Thyroid gland (tissue), 4 donors: ENCODE measurements at regions not wholly inside any gene's neighbourhood (a gene's known extent, or its start where the extent isn't known, plus 50 kb on each side); places are given as distances from the start of the nearest gene placed in this dataset.

ENCODE experiments used
- DNase-seq, 2 donors: peaks; one replicate each; pipeline ENCODE4 v3.0.0-alpha.2; 2019
- H3K27ac ChIP-seq, 3 donors: fragments of 200-600 bp; sonication (generic); 1 replicate in 2 of 3; 2 replicates in 1 of 3; pipeline ENCODE4 v1.5.1; 2016 to 2019; ENCODE audit warnings: mild to moderate bottlenecking in 1 of 3, moderate library complexity in 1 of 3
- H3K27me3 ChIP-seq: fragments of 200-600 bp; sonication (generic); one replicate; pipeline ENCODE4 v1.5.1; 2019
- H3K36me3 ChIP-seq, 2 donors: fragments of 200-600 bp; sonication (generic); one replicate each; pipeline ENCODE4 v1.5.1; 2016 to 2019
- H3K4me1 ChIP-seq, 2 donors: fragments of 200-600 bp; sonication (generic); one replicate each; pipeline ENCODE4 v1.5.1; 2017 to 2019
- H3K4me3 ChIP-seq, 3 donors: fragments of 200-600 bp; sonication (generic); replicated peaks in 1 of 3; 1 replicate in 2 of 3; 2 replicates in 1 of 3; pipeline ENCODE4 v1.5.1; 2016; ENCODE audit warnings: mild to moderate bottlenecking in 1 of 3
- H3K9me3 ChIP-seq: fragments of 200-600 bp; sonication (generic); one replicate; pipeline ENCODE4 v1.5.1; 2017
- CTCF ChIP-seq, 6 experiments: fragments of 200-600 bp in 3 of 6; fragments of 450-650 bp in 3 of 6; sonication (generic) in 3 of 6; IDR thresholded peaks; one replicate each; pipeline ENCODE4 v1.5.1; 2016 to 2019; ENCODE audit warnings: antibody characterized with exemption in 6 of 6, mild to moderate bottlenecking in 2 of 6, inconsistent platforms in 1 of 6, moderate library complexity in 1 of 6
- POLR2A ChIP-seq, 2 donors: fragments of 450-650 bp; IDR thresholded peaks; one replicate each; pipeline ENCODE4 v1.6.1; 2017; ENCODE audit warnings: antibody characterized with exemption in 2 of 2, mild to moderate bottlenecking in 2 of 2, moderate library complexity in 1 of 2
- WGBS, 2 donors: methylation state at CpG; one replicate each; pipeline ENCODE4 v1.1.5; 2017; 5-methylcytosine and 5-hydroxymethylcytosine counted together
- intact Hi-C: fragments of 100-400 bp; cut with DNase I; formaldehyde crosslinking; loops from one replicate; pipeline ENCODE4 v1.15.1; 2023

DNA sequence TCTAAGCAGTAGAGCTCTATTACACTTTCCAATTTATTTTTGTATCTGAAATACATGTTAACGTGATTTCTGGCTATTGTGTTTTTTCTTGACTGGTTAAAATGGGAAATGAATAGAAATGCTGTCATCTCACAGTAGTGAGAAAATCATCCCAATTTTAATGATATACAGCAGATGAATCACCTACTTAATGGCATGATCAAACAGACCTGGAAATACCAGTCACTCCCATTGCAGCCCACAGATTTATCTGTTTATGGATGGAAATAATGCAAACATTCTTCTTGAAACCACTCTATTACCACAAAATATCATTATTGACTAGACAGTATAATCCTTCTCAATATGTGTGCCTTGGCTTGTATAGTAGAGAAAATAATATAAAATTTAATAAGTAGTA, 497.8 kb upstream of the ADAMTS5 start:
- Histone ChIP-seq H3K36me3 (no peaks in the 10 kb centered on the region), H3K4me3 (no peak overlapping the region), H3K4me1 (no peaks in the 10 kb centered on the region), H3K9me3 (no peaks in the 10 kb centered on the region), H3K27me3 (no peaks in the 10 kb centered on the region), H3K27ac (no peak overlapping the region)
- intact Hi-C loops = no loop called here
- no peak for DNase-seq
- TF ChIP-seq POLR2A (IDR thresholded peaks at IDR 0.05) = no peak
- no peak for TF ChIP-seq CTCF (IDR thresholded peaks at IDR 0.05)
- WGBS, 2 donors = 95 to 97% methylated on average over 1 of the region's 1 CpG

- no peaks in the 10 kb centered on the region for H3K9me3 ChIP-seq
- no peak for DNase-seq
- no peak overlapping the region for H3K4me3 ChIP-seq
- H3K27ac ChIP-seq = no peak overlapping the region
- 79 to 86% methylated on average over 2 of the region's 2 CpGs for WGBS, 2 donors
- H3K27me3 ChIP-seq = no peaks in the 10 kb centered on the region
- TF ChIP-seq POLR2A (IDR thresholded peaks at IDR 0.05) = no peak
- no peak for TF ChIP-seq CTCF (IDR thresholded peaks at IDR 0.05)
- intact Hi-C loops = no loop called here
- H3K4me1 ChIP-seq = no peaks in the 10 kb centered on the region
- no peaks in the 10 kb centered on the region for H3K36me3 ChIP-seq
Measured at GRCh38 chr21:27462726-27463125, 495.8 kb upstream of the ADAMTS5 start.

DNA sequence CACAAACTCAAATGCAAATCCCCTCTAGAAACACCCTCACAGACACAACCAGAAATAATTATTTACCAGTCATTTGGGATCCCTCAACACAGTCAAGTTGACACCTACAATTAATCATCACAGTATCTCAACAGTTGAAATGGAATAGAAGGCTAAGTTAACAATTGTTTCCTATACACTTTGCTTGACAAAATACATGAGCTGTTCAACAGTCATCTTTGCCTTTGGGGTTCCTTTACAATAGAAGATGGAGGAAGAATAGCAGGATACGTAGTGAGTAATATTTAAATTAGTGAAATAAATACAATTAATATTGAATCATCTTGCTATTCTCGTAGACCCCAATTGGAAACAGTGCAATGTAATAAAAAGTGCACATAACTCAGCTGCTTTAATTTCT, 487.3 kb upstream of the ADAMTS5 start:
- DNase-seq = no peak
- intact Hi-C loops = no loop called here
- Histone ChIP-seq H3K9me3 (no peaks in the 10 kb centered on the region), H3K4me1 (peaks cover 3 to 8% of the 10 kb centered on the region in 2 donors), H3K27me3 (no peaks in the 10 kb centered on the region), H3K36me3 (no peaks in the 10 kb centered on the region), H3K27ac (no peak overlapping the region), H3K4me3 (no peak overlapping the region)
- WGBS, 2 donors = 94 to 98% methylated on average over 2 of the region's 2 CpGs
- TF ChIP-seq CTCF (IDR thresholded peaks at IDR 0.05) (no peak), POLR2A (IDR thresholded peaks at IDR 0.05) (no peak)

- intact Hi-C loops = no loop called here
- peaks cover 3 to 8% of the 10 kb centered on the region in 2 donors for H3K4me1 ChIP-seq
- H3K27me3 ChIP-seq = no peaks in the 10 kb centered on the region
- WGBS, 2 donors = 35 to 49% methylated on average over 3 of the region's 3 CpGs
- H3K27ac ChIP-seq = no peak overlapping the region
- no peak for DNase-seq
- H3K9me3 ChIP-seq = no peaks in the 10 kb centered on the region
- H3K36me3 ChIP-seq = no peaks in the 10 kb centered on the region
- no peak overlapping the region for H3K4me3 ChIP-seq
- TF ChIP-seq POLR2A (IDR thresholded peaks at IDR 0.05) = no peak
- TF ChIP-seq CTCF (IDR thresholded peaks at IDR 0.05) = no peak
Measured at GRCh38 chr21:27451116-27451515, 484.2 kb upstream of the ADAMTS5 start.

DNA sequence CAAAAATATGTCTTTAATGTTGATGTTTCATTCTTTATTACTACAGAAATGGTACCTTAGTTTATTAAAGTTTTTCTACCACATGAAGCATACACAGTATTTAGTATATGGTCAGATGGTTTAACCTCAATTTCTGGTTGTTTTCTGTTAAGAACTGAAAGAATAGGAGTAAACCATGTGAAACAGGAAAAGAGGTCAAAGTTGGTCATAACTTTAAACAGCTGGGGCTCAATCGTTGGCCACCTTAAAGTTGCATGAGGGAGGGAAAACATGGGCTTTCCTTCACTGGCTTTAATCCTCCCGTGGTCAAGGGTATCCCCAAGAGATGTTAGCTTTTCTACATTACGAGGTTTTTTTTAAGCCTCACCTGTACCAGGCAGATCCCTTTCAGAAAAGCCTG, 483.3 kb upstream of the ADAMTS5 start:
- H3K4me3 ChIP-seq = no peak overlapping the region
- H3K9me3 ChIP-seq = no peaks in the 10 kb centered on the region
- no peaks in the 10 kb centered on the region for H3K27me3 ChIP-seq
- whole genome bisulfite sequencing, 2 donors = 47 to 48% methylated on average over 3 of the region's 3 CpGs
- TF ChIP-seq CTCF (IDR thresholded peaks at IDR 0.05) (no peak), POLR2A (IDR thresholded peaks at IDR 0.05) (no peak)
- no peak overlapping the region for H3K27ac ChIP-seq
- H3K36me3 ChIP-seq = no peaks in the 10 kb centered on the region
- intact Hi-C loops = no loop called here
- H3K4me1 ChIP-seq = peaks cover 3 to 8% of the 10 kb centered on the region in 2 donors
- DNase-seq = no peak
